SK-N-SH (cell line): ENCODE measurements at regions not wholly inside any gene's neighbourhood (a gene's known extent, or its start where the extent isn't known, plus 50 kb on each side); places are given as distances from the start of the nearest gene placed in this dataset.

Source experiments
- CTCF ChIA-PET: fragments of 300-600, 350-600 bp; formaldehyde crosslinking; extraction: SDS; loops from one replicate; lab custom pipeline; 2021; lab: Yijun Ruan, JAX
- POLR2A ChIA-PET: fragments of 350-600 bp; sonication (Branson Sonifier 250); formaldehyde crosslinking; extraction: SDS; loops from one replicate; lab custom pipeline; 2020; ENCODE audit warnings: antibody characterized with exemption, inconsistent platforms; lab: Yijun Ruan, JAX
- DNase-seq: peaks from one replicate; pipeline ENCODE4 v3.0.0; 2012
- H2AFZ ChIP-seq: fragments of 200-600 bp; sonication (generic); 2 replicates; pipeline ENCODE4 v1.8.1; 2016; ENCODE audit warnings: antibody characterized with exemption, mild to moderate bottlenecking, low read depth
- H3F3A ChIP-seq: fragments of 200-600 bp; sonication (generic); replicated peaks from 2 replicates; pipeline ENCODE3; 2016; ENCODE audit warnings: antibody characterized with exemption, mild to moderate bottlenecking; ENCODE audit not compliant: insufficient read depth
- H3K27ac ChIP-seq, 2 experiments: fragments of 200-500 bp in 1 of 2; fragments of 200-600 bp in 1 of 2; sonication (Bioruptor generic) in 1 of 2; sonication (generic), shearing (Covaris generic) in 1 of 2; 2 replicates each; pipeline versions ENCODE4 v1.5.1 to v1.6.1; 2014 to 2016; ENCODE audit warnings: low read depth in 2 of 2, inconsistent platforms in 1 of 2, low read length in 1 of 2, mild to moderate bottlenecking in 1 of 2, mixed read lengths in 1 of 2
- H3K27me3 ChIP-seq: fragments of 200-600 bp; sonication (generic), shearing (Covaris generic); 2 replicates; pipeline ENCODE4 v1.6.1; 2016; ENCODE audit warnings: mixed run types; ENCODE audit not compliant: insufficient read depth
- H3K36me3 ChIP-seq, 2 experiments: fragments of 200-500 bp in 1 of 2; fragments of 200-600 bp in 1 of 2; sonication (Bioruptor generic) in 1 of 2; sonication (generic) in 1 of 2; replicated peaks in 1 of 2; 2 replicates each; pipeline versions ENCODE3 to v1.5.1; 2014 to 2016; ENCODE audit warnings: low read length in 1 of 2, mild to moderate bottlenecking in 1 of 2; ENCODE audit not compliant: insufficient read depth in 2 of 2, control insufficient read depth in 1 of 2
- H3K4me1 ChIP-seq, 2 experiments: fragments of 200-500 bp in 1 of 2; fragments of 200-600 bp in 1 of 2; sonication (Bioruptor generic) in 1 of 2; sonication (generic), shearing (Covaris generic) in 1 of 2; 2 replicates each; pipeline versions ENCODE4 v1.5.1 to v1.6.1; 2014 to 2016; ENCODE audit warnings: low read depth in 1 of 2, low read length in 1 of 2, mixed run types in 1 of 2; ENCODE audit not compliant: insufficient read depth in 2 of 2, control insufficient read depth in 1 of 2
- H3K4me2 ChIP-seq: fragments of 200-600 bp; sonication (generic), shearing (Covaris generic); 2 replicates; pipeline ENCODE4 v1.6.1; 2017; ENCODE audit warnings: mixed run types
- H3K4me3 ChIP-seq, 2 experiments: fragments of 200-500 bp in 1 of 2; fragments of 200-600 bp in 1 of 2; sonication (Bioruptor generic) in 1 of 2; sonication (generic), shearing (Covaris generic) in 1 of 2; 2 replicates each; pipeline versions ENCODE4 v1.5.1 to v1.8.1; 2014 to 2016; ENCODE audit warnings: low read depth in 2 of 2, inconsistent platforms in 1 of 2, low read length in 1 of 2, mild to moderate bottlenecking in 1 of 2, mixed read lengths in 1 of 2, moderate library complexity in 1 of 2
- H3K79me2 ChIP-seq: fragments of 200-600 bp; sonication (generic); 2 replicates; pipeline ENCODE4 v1.8.1; 2017; ENCODE audit warnings: mild to moderate bottlenecking; ENCODE audit not compliant: insufficient read depth
- H3K9ac ChIP-seq: fragments of 200-600 bp; sonication (generic); 2 replicates; pipeline ENCODE4 v1.6.1; 2017; ENCODE audit warnings: mixed run types
- H3K9me2 ChIP-seq: fragments of 200-600 bp; sonication (generic); 2 replicates; pipeline ENCODE4 v1.6.1; 2017; ENCODE audit warnings: mixed run types
- H3K9me3 ChIP-seq: fragments of 200-600 bp; sonication (generic); 2 replicates; pipeline ENCODE4 v1.6.1; 2017; ENCODE audit warnings: mixed run types, mild to moderate bottlenecking, moderate library complexity
- H4K20me1 ChIP-seq: fragments of 200-600 bp; sonication (generic); 2 replicates; pipeline ENCODE4 v1.6.1; 2017; ENCODE audit warnings: mild to moderate bottlenecking, mixed run types; ENCODE audit not compliant: insufficient read depth
- EZH2phosphoT487 ChIP-seq: fragments of 200-600 bp; sonication (generic); IDR thresholded peaks from 2 replicates; pipeline ENCODE4 v1.6.1; 2017; ENCODE audit warnings: low read depth, mixed run types, mild to moderate bottlenecking, antibody characterized with exemption, moderate library complexity, borderline replicate concordance
- FOXJ3 ChIP-seq: sonication (generic); formaldehyde crosslinking; IDR thresholded peaks from 2 replicates; pipeline ENCODE4 v1.5.1; 2020; ENCODE audit warnings: mild to moderate bottlenecking, missing genetic modification reagents
- FOXM1 ChIP-seq: IDR thresholded peaks from 2 replicates; pipeline ENCODE4 v1.4.0; 2012; ENCODE audit warnings: low read depth, mild to moderate bottlenecking
- GATA2 ChIP-seq: sonication (generic); formaldehyde crosslinking; IDR thresholded peaks from 2 replicates; pipeline ENCODE4 v1.5.0; 2020; ENCODE audit warnings: mild to moderate bottlenecking, missing genetic modification reagents
- IRF3 ChIP-seq: fragments of 150-350 bp; IDR thresholded peaks from 2 replicates; pipeline ENCODE4 v1.6.1; 2016; ENCODE audit warnings: mild to moderate bottlenecking, low read depth, low read length
- MAX ChIP-seq: IDR thresholded peaks from 2 replicates; pipeline ENCODE4 v1.4.0; 2012; ENCODE audit warnings: low read depth
- MEF2A ChIP-seq: IDR thresholded peaks from 2 replicates; pipeline ENCODE4 v1.4.0; 2012; ENCODE audit warnings: low read depth, borderline replicate concordance
- MXI1 ChIP-seq: IDR thresholded peaks from 2 replicates; pipeline ENCODE4 v1.6.1; 2012; ENCODE audit warnings: mild to moderate bottlenecking, low read depth, low read length, improper control_type of control experiment
- NFIC ChIP-seq: IDR thresholded peaks from 2 replicates; pipeline ENCODE4 v1.4.0; 2012; ENCODE audit warnings: borderline replicate concordance
- NRF1 ChIP-seq: IDR thresholded peaks from 2 replicates; pipeline ENCODE4 v1.6.1; 2012; ENCODE audit warnings: low read depth, mild to moderate bottlenecking, low read length
- PBX3 ChIP-seq: IDR thresholded peaks from 2 replicates; pipeline ENCODE4; 2012
- POLR2AphosphoS5 ChIP-seq: IDR thresholded peaks from 2 replicates; pipeline ENCODE4 v1.6.1; 2012; ENCODE audit warnings: low read depth, low read length
- RAD21 ChIP-seq: IDR thresholded peaks from 2 replicates; pipeline ENCODE4 v1.6.1; 2012; ENCODE audit warnings: mild to moderate bottlenecking, low read length
- RFX5 ChIP-seq: IDR thresholded peaks from 2 replicates; pipeline ENCODE4 v1.6.1; 2012; ENCODE audit warnings: mild to moderate bottlenecking, improper control_type of control experiment, low read length
- SIN3A ChIP-seq: IDR thresholded peaks from 2 replicates; pipeline ENCODE4 v1.6.1; 2012; ENCODE audit warnings: low read depth, mild to moderate bottlenecking, low read length, moderate library complexity, borderline replicate concordance
- SMC3 ChIP-seq: IDR thresholded peaks from 2 replicates; pipeline ENCODE4 v1.6.1; 2012; ENCODE audit warnings: low read depth, low read length, improper control_type of control experiment
- TAF1 ChIP-seq: IDR thresholded peaks from 2 replicates; pipeline ENCODE4 v1.6.1; 2012; ENCODE audit warnings: low read depth, mild to moderate bottlenecking, low read length, moderate library complexity, borderline replicate concordance
- TCF12 ChIP-seq: IDR thresholded peaks from 2 replicates; pipeline ENCODE4 v1.4.0; 2012
- TEAD4 ChIP-seq: IDR thresholded peaks from 2 replicates; pipeline ENCODE4 v1.4.0; 2012; ENCODE audit warnings: mild to moderate bottlenecking, borderline replicate concordance; ENCODE audit not compliant: insufficient read depth
- USF1 ChIP-seq: IDR thresholded peaks from 2 replicates; pipeline ENCODE4 v1.4.0; 2012; ENCODE audit warnings: low read depth, borderline replicate concordance
- YY1 ChIP-seq: IDR thresholded peaks from 2 replicates; pipeline ENCODE4 v1.4.0; 2012; ENCODE audit warnings: low read depth, mild to moderate bottlenecking
- ZBTB33 ChIP-seq: IDR thresholded peaks from 2 replicates; pipeline ENCODE4 v1.4.0; 2012; ENCODE audit warnings: low read depth, borderline replicate concordance
- WGBS: methylation state at CpG from one replicate; pipeline ENCODE4 v1.1.6; 2017; ENCODE audit warnings: low lambda C conversion rate; 5-methylcytosine and 5-hydroxymethylcytosine counted together

- H2AFZ ChIP-seq = no peak overlapping the region
- no peak overlapping the region for H3K9ac ChIP-seq
- no peak for TF ChIP-seq PBX3
- TF ChIP-seq RAD21 = no peak
- TF ChIP-seq POLR2AphosphoS5 = no peak
- no peak for TF ChIP-seq MXI1
- no peak for TF ChIP-seq MEF2A
- no peak for TF ChIP-seq GATA2 (CRISPR knock-in tag)
- no peak for TF ChIP-seq SIN3A
- TF ChIP-seq MAX = no peak
- no peak for TF ChIP-seq TCF12
- TF ChIP-seq EZH2phosphoT487 = no peak
- no peak for TF ChIP-seq NRF1
- TF ChIP-seq USF1 = no peak
- no peak for TF ChIP-seq RFX5
- TF ChIP-seq TAF1 = no peak
- no peak for TF ChIP-seq NFIC
- TF ChIP-seq SMC3 = no peak
- TF ChIP-seq FOXJ3 (CRISPR knock-in tag) = no peak
- CTCF ChIA-PET = interaction anchor here (0.6 kb wide), 1 partner anchor 50 kb away, joined by 3 read pairs; no protein-coding TSS in a partner anchor
- H3K4me1 ChIP-seq = no peaks in the 10 kb centered on the region
- no peaks in the 10 kb centered on the region; the same call in 1 of the 2 replicates for H3K27me3 ChIP-seq
- H3K4me2 ChIP-seq = no peak overlapping the region
- no peak for DNase-seq
- no peaks in the 10 kb centered on the region for H3F3A ChIP-seq
- POLR2A ChIA-PET = interaction anchor here (0.6 kb wide), 1 partner anchor 15 kb away, joined by 3 read pairs; no protein-coding TSS in a partner anchor
- 6% methylated on average over 3 of the region's 3 CpGs for WGBS
- H3K9me2 ChIP-seq = no peaks in the 10 kb centered on the region
- no peaks in the 10 kb centered on the region for H3K79me2 ChIP-seq
- no peaks in the 10 kb centered on the region for H3K9me3 ChIP-seq
- H3K27ac ChIP-seq = no peak overlapping the region
- H3K4me3 ChIP-seq = no peak overlapping the region
- H4K20me1 ChIP-seq = no peaks in the 10 kb centered on the region
- no peaks in the 10 kb centered on the region for H3K36me3 ChIP-seq
Measured at GRCh38 chr6:141151710-141152417, 980.9 kb upstream of the GJE1 start.

GRCh38 chr6:141141870-141142269, 990.9 kb upstream of the GJE1 start:
- no peak overlapping the region for H2AFZ ChIP-seq
- no peaks in the 10 kb centered on the region for H4K20me1 ChIP-seq
- WGBS = 4% methylated on average over 2 of the region's 2 CpGs
- DNase-seq = no peak
- no peaks in the 10 kb centered on the region; the same call in 1 of the 2 replicates for H3K27me3 ChIP-seq
- POLR2A ChIA-PET = no interaction called here
- no peaks in the 10 kb centered on the region; the same call in 1 of the 2 replicates for H3K9me3 ChIP-seq
- H3K36me3 ChIP-seq = no peaks in the 10 kb centered on the region
- H3F3A ChIP-seq = no peaks in the 10 kb centered on the region
- H3K4me1 ChIP-seq = no peaks in the 10 kb centered on the region
- H3K9ac ChIP-seq = no peak overlapping the region
- no peak overlapping the region for H3K4me2 ChIP-seq
- no peaks in the 10 kb centered on the region for H3K9me2 ChIP-seq
- H3K4me3 ChIP-seq = no peak overlapping the region
- H3K27ac ChIP-seq = no peak overlapping the region
- CTCF ChIA-PET = no interaction called here
- no peaks in the 10 kb centered on the region for H3K79me2 ChIP-seq
- TF ChIP-seq TCF12 (no peak), MAX (no peak), POLR2AphosphoS5 (no peak), YY1 (no peak), TEAD4 (no peak), FOXJ3 (CRISPR knock-in tag) (no peak), NFIC (no peak), SIN3A (no peak), MEF2A (no peak), FOXM1 (no peak), ZBTB33 (no peak), IRF3 (no peak), RAD21 (no peak), NRF1 (no peak)
